ENCODE measurements at regions not wholly inside any gene's neighbourhood (a gene's known extent, or its start where the extent isn't known, plus 50 kb on each side); places are given as distances from the start of the nearest gene placed in this dataset.
"Not testable (repeated sequence)": the region's sequence is repeated elsewhere in the genome, so short reads cannot be mapped to it uniquely, and the experiment has no call there.

- H3K27ac Mint-ChIP-seq = no peak overlapping the region
- no peaks in the 10 kb centered on the region for H3K36me3 Mint-ChIP-seq
- no peak for DNase-seq (ENCODE audit: low spot score in 2 of 2)
- peaks cover 0 to 5% of the 10 kb centered on the region in 2 donors for H3K9me3 Mint-ChIP-seq
- ATAC-seq = no peak
Measured at GRCh38 chr10:16186564-16186963, 250.2 kb upstream of the PTER start.

- Mint-ChIP-seq H3K36me3 (no peaks in the 10 kb centered on the region), H3K9me3 (peaks cover 0 to 5% of the 10 kb centered on the region in 2 donors), H3K27ac (no peak overlapping the region)
- DNase-seq (ENCODE audit: low spot score in 2 of 2) = no peak
- no peak for ATAC-seq
Measured at GRCh38 chr10:16187161-16187560, 249.6 kb upstream of the PTER start.

GRCh38 chr10:16192337-16192736, 244.5 kb upstream of the PTER start:
- ATAC-seq (no peak), DNase-seq (ENCODE audit: low spot score in 2 of 2) (no peak)
- Mint-ChIP-seq H3K36me3 (peaks cover 0 to 7% of the 10 kb centered on the region in 2 donors), H3K9me3 (peaks cover 4 to 13% of the 10 kb centered on the region in 2 donors), H3K27ac (no peak overlapping the region)

GRCh38 chr10:16193241-16193640, 243.6 kb upstream of the PTER start:
- DNase-seq (ENCODE audit: low spot score in 2 of 2) (no peak), ATAC-seq (no peak)
- Mint-ChIP-seq H3K9me3 (peaks cover 4 to 13% of the 10 kb centered on the region in 2 donors), H3K27ac (no peak overlapping the region), H3K36me3 (peaks cover 0 to 12% of the 10 kb centered on the region in 2 donors)

- peak overlapping the region in 1 of 2 donors; percentile 4 for H3K27ac Mint-ChIP-seq
- peak; percentile 49 to 98 for ATAC-seq
- H3K36me3 Mint-ChIP-seq = peaks cover 0 to 12% of the 10 kb centered on the region in 2 donors
- no peak for DNase-seq (ENCODE audit: low spot score in 2 of 2)
- peaks cover 4 to 9% of the 10 kb centered on the region in 2 donors for H3K9me3 Mint-ChIP-seq
Measured at GRCh38 chr10:16195178-16195769, 241.5 kb upstream of the PTER start.

- ATAC-seq = no peak
- Mint-ChIP-seq H3K27ac (no peak overlapping the region), H3K9me3 (peaks cover 4 to 8% of the 10 kb centered on the region in 2 donors), H3K36me3 (peaks cover 0 to 12% of the 10 kb centered on the region in 2 donors)
- no peak for DNase-seq (ENCODE audit: low spot score in 2 of 2)
Measured at GRCh38 chr10:16195894-16196293, 240.9 kb upstream of the PTER start.

GRCh38 chr10:16199216-16199615, 237.6 kb upstream of the PTER start:
- no peak for ATAC-seq
- Mint-ChIP-seq H3K36me3 (peaks cover 0 to 12% of the 10 kb centered on the region in 2 donors), H3K27ac (no peak overlapping the region), H3K9me3 (peaks cover 4 to 8% of the 10 kb centered on the region in 2 donors)
- DNase-seq (ENCODE audit: low spot score in 2 of 2) = no peak

GRCh38 chr10:16223618-16224017, 213.2 kb upstream of the PTER start:
- ATAC-seq; H3K27ac Mint-ChIP-seq; H3K36me3 Mint-ChIP-seq; DNase-seq (ENCODE audit: low spot score in 2 of 2): not testable (repeated sequence)
- peaks cover 19 to 30% of the 10 kb centered on the region in 2 donors for H3K9me3 Mint-ChIP-seq

GRCh38 chr10:16227674-16228073, 209.1 kb upstream of the PTER start:
- DNase-seq (ENCODE audit: low spot score in 2 of 2) = no peak
- peaks cover 13 to 20% of the 10 kb centered on the region in 2 donors for H3K9me3 Mint-ChIP-seq
- no peak for ATAC-seq
- H3K27ac Mint-ChIP-seq = no peak overlapping the region
- H3K36me3 Mint-ChIP-seq = no peaks in the 10 kb centered on the region

- H3K9me3 Mint-ChIP-seq = peaks cover 8 to 10% of the 10 kb centered on the region in 2 donors
- no peak overlapping the region for H3K27ac Mint-ChIP-seq
- no peak for DNase-seq (ENCODE audit: low spot score in 2 of 2)
- no peak for ATAC-seq
- no peaks in the 10 kb centered on the region for H3K36me3 Mint-ChIP-seq
Measured at GRCh38 chr10:16231176-16231575, 205.6 kb upstream of the PTER start.

- no peaks in the 10 kb centered on the region for H3K36me3 Mint-ChIP-seq
- ATAC-seq (no peak), DNase-seq (ENCODE audit: low spot score in 2 of 2) (no peak)
- no peak overlapping the region for H3K27ac Mint-ChIP-seq
- H3K9me3 Mint-ChIP-seq = peaks cover 8 to 10% of the 10 kb centered on the region in 2 donors
Measured at GRCh38 chr10:16231734-16232435, 204.9 kb upstream of the PTER start.

- no peak for DNase-seq (ENCODE audit: low spot score in 2 of 2)
- H3K36me3 Mint-ChIP-seq = no peaks in the 10 kb centered on the region
- H3K9me3 Mint-ChIP-seq = peaks cover 2 to 5% of the 10 kb centered on the region in 2 donors
- no peak for ATAC-seq
- no peak overlapping the region for H3K27ac Mint-ChIP-seq
Measured at GRCh38 chr10:16232441-16232840, 204.4 kb upstream of the PTER start.

GRCh38 chr10:16234916-16235315, 201.9 kb upstream of the PTER start:
- H3K27ac Mint-ChIP-seq = no peak overlapping the region
- H3K9me3 Mint-ChIP-seq = no peaks in the 10 kb centered on the region
- ATAC-seq (no peak), DNase-seq (ENCODE audit: low spot score in 2 of 2) (no peak)
- no peaks in the 10 kb centered on the region for H3K36me3 Mint-ChIP-seq

GRCh38 chr10:16242446-16242845, 194.4 kb upstream of the PTER start:
- ATAC-seq (no peak), DNase-seq (ENCODE audit: low spot score in 2 of 2) (no peak)
- H3K9me3 Mint-ChIP-seq = no peaks in the 10 kb centered on the region

GRCh38 chr10:16242859-16243613, 193.8 kb upstream of the PTER start:
- DNase-seq (ENCODE audit: low spot score in 2 of 2) (no peak), ATAC-seq (no peak)
- H3K36me3 Mint-ChIP-seq = no peaks in the 10 kb centered on the region
- H3K9me3 Mint-ChIP-seq = no peaks in the 10 kb centered on the region
- no peak overlapping the region for H3K27ac Mint-ChIP-seq

More at GRCh38 chr10:16242446-16242845, 194.4 kb upstream of the PTER start:
- H3K36me3 Mint-ChIP-seq = no peaks in the 10 kb centered on the region
- no peak overlapping the region for H3K27ac Mint-ChIP-seq

GRCh38 chr10:16250136-16250535, 186.7 kb upstream of the PTER start:
- not testable (repeated sequence) for ATAC-seq; DNase-seq (ENCODE audit: low spot score in 2 of 2); H3K9me3 Mint-ChIP-seq; H3K27ac Mint-ChIP-seq; H3K36me3 Mint-ChIP-seq

- no peak for ATAC-seq
- peaks cover 6 to 15% of the 10 kb centered on the region in 2 donors for H3K9me3 Mint-ChIP-seq
- H3K27ac Mint-ChIP-seq = no peak overlapping the region
- no peaks in the 10 kb centered on the region for H3K36me3 Mint-ChIP-seq
- DNase-seq (ENCODE audit: low spot score in 2 of 2) = no peak
Measured at GRCh38 chr10:16256336-16256735, 180.5 kb upstream of the PTER start.
